ENCODE measurements at regions not wholly inside any gene's neighbourhood (a gene's known extent, or its start where the extent isn't known, plus 50 kb on each side); places are given as distances from the start of the nearest gene placed in this dataset.

DNA sequence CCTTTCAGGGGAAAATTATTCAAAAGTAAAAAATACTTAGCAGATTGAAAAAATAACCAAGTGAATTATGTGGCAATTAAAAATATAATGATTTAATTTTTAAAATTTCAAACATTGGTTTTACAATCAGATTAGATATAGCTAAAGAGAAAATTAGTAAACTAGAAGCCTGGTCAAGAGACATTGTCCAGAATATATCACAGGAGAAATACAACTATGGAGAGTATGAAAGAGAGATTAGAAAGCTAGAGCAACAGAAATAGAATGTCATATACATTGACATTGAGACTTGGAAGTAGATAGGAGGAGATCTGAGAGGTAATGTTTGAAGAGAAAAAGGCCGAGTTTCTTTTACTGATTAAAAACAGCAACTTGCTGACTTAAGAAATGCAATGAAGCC is 476.4 kb upstream of the SLC10A2 start:
- TF ChIP-seq, protein P1, sequence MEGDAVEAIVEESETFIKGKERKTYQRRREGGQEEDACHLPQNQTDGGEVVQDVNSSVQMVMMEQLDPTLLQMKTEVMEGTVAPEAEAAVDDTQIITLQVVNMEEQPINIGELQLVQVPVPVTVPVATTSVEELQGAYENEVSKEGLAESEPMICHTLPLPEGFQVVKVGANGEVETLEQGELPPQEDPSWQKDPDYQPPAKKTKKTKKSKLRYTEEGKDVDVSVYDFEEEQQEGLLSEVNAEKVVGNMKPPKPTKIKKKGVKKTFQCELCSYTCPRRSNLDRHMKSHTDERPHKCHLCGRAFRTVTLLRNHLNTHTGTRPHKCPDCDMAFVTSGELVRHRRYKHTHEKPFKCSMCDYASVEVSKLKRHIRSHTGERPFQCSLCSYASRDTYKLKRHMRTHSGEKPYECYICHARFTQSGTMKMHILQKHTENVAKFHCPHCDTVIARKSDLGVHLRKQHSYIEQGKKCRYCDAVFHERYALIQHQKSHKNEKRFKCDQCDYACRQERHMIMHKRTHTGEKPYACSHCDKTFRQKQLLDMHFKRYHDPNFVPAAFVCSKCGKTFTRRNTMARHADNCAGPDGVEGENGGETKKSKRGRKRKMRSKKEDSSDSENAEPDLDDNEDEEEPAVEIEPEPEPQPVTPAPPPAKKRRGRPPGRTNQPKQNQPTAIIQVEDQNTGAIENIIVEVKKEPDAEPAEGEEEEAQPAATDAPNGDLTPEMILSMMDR (IDR thresholded peaks at IDR 0.05) = no peak
- no peak for TF ChIP-seq POLR2A (IDR thresholded peaks at IDR 0.05)
